ENCODE measurements at regions not wholly inside any gene's neighbourhood (a gene's known extent, or its start where the extent isn't known, plus 50 kb on each side); places are given as distances from the start of the nearest gene placed in this dataset.
A peak's percentile ranks its signal among the peaks of the same experiment; 100 is the strongest.

DNA sequence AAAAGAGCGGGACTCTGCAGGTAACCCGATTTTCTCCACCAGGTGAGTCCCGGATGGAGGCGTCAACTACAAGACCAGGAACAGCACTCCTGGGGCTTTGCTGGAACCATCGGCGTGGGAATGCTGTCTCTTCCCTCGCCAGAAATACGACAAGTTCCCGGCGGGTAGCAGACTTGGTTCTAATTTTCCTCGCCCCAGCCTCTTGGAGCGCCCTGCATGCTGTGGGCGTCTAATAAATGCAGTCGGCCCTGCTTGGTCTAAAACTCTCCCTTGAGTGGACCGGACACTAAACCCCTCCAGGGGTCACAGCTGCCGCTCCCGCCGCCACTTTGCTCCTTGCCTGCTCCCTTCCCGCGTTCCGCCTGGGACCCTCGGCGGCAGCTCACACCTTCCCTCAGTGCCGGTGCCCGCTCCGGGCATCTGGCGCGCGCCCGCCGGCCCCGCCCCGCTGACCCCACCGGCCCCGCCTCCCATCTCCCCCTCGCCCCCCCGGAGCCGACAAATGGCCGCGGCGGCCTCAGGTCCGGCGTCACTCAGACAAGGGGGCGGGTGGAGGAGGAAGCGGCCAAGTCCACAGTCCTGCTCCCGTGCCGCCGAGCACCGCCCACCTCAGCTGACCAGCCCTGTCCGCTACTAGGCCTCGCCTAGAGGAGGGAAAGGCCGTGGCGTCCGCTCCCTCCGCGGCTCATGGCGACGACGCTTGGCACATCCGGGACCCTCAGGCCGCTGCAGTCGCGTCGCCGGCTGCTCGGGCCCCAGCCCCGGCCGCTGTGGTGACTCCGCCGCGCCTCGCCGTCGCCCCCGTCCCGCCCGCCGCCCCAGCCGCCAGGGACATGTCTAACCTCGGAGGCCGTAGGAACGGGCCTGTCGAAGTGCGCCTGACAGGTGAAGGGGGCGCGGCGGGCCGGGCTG, 65.8 kb downstream of the KPNA2 start (continued):
- TF ChIP-seq ETS1 (CRISPR knock-in tag; IDR thresholded peaks at IDR 0.05) (peak; percentile 96; the same call in 1 of the 2 replicates), KAT2B (IDR thresholded peaks at IDR 0.05; ENCODE audit: borderline replicate concordance, low read depth, low read length) (no peak), NFE2L2 (IDR thresholded peaks at IDR 0.05; ENCODE audit: low read length) (no peak), ZSCAN30 (CRISPR knock-in tag; IDR thresholded peaks at IDR 0.05) (no peak), ZBTB3 (CRISPR knock-in tag; IDR thresholded peaks at IDR 0.05; ENCODE audit: borderline replicate concordance, low read depth) (peak; percentile 92; the same call in 1 of the 2 replicates), ZIK1 (CRISPR knock-in tag; IDR thresholded peaks at IDR 0.05; ENCODE audit: borderline replicate concordance, low read depth) (peak; percentile 99), ZNF468 (CRISPR knock-in tag; IDR thresholded peaks at IDR 0.05) (0 out of 2 replicates have a peak, but pooled peaks have one; percentile 84), LBX2 (CRISPR knock-in tag; IDR thresholded peaks at IDR 0.05; ENCODE audit: borderline replicate concordance) (peak; percentile 99), ZNF615 (CRISPR knock-in tag; IDR thresholded peaks at IDR 0.05; ENCODE audit: borderline replicate concordance) (no peak), PTBP1 (IDR thresholded peaks at IDR 0.05; ENCODE audit: low read depth, low read length, poor library complexity, severe bottlenecking) (peak; percentile 41), KLF13 (CRISPR knock-in tag; IDR thresholded peaks at IDR 0.05) (0 out of 2 replicates have a peak, but pooled peaks have one; percentile 64), KAT8 (CRISPR knock-in tag; IDR thresholded peaks at IDR 0.05) (peak; percentile 81), SMYD3 (CRISPR knock-in tag; IDR thresholded peaks at IDR 0.05) (no peak), TOPORS (CRISPR knock-in tag; IDR thresholded peaks at IDR 0.05) (peak; percentile 99), ATF7 (IDR thresholded peaks at IDR 0.05) (no peak), ATF7 (CRISPR knock-in tag; IDR thresholded peaks at IDR 0.05) (peak; percentile 77; the same call in 1 of the 2 replicates), ZKSCAN5 (CRISPR knock-in tag; IDR thresholded peaks at IDR 0.05) (0 out of 2 replicates have a peak, but pooled peaks have one; percentile 54), ZNF530 (CRISPR knock-in tag; IDR thresholded peaks at IDR 0.05; ENCODE audit: low read depth) (peak; percentile 91; the same call in 1 of the 2 replicates), RARG (CRISPR knock-in tag; IDR thresholded peaks at IDR 0.05; ENCODE audit: low read depth) (no peak; the same call in 1 of the 2 replicates), RXRB (CRISPR knock-in tag; IDR thresholded peaks at IDR 0.05; ENCODE audit: borderline replicate concordance) (peak; percentile 68)
- TF ChIP-seq, protein P1, sequence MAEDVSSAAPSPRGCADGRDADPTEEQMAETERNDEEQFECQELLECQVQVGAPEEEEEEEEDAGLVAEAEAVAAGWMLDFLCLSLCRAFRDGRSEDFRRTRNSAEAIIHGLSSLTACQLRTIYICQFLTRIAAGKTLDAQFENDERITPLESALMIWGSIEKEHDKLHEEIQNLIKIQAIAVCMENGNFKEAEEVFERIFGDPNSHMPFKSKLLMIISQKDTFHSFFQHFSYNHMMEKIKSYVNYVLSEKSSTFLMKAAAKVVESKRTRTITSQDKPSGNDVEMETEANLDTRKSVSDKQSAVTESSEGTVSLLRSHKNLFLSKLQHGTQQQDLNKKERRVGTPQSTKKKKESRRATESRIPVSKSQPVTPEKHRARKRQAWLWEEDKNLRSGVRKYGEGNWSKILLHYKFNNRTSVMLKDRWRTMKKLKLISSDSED (CRISPR knock-in tag; IDR thresholded peaks at IDR 0.05), result peak; percentile 94
- TF ChIP-seq, protein P2, sequence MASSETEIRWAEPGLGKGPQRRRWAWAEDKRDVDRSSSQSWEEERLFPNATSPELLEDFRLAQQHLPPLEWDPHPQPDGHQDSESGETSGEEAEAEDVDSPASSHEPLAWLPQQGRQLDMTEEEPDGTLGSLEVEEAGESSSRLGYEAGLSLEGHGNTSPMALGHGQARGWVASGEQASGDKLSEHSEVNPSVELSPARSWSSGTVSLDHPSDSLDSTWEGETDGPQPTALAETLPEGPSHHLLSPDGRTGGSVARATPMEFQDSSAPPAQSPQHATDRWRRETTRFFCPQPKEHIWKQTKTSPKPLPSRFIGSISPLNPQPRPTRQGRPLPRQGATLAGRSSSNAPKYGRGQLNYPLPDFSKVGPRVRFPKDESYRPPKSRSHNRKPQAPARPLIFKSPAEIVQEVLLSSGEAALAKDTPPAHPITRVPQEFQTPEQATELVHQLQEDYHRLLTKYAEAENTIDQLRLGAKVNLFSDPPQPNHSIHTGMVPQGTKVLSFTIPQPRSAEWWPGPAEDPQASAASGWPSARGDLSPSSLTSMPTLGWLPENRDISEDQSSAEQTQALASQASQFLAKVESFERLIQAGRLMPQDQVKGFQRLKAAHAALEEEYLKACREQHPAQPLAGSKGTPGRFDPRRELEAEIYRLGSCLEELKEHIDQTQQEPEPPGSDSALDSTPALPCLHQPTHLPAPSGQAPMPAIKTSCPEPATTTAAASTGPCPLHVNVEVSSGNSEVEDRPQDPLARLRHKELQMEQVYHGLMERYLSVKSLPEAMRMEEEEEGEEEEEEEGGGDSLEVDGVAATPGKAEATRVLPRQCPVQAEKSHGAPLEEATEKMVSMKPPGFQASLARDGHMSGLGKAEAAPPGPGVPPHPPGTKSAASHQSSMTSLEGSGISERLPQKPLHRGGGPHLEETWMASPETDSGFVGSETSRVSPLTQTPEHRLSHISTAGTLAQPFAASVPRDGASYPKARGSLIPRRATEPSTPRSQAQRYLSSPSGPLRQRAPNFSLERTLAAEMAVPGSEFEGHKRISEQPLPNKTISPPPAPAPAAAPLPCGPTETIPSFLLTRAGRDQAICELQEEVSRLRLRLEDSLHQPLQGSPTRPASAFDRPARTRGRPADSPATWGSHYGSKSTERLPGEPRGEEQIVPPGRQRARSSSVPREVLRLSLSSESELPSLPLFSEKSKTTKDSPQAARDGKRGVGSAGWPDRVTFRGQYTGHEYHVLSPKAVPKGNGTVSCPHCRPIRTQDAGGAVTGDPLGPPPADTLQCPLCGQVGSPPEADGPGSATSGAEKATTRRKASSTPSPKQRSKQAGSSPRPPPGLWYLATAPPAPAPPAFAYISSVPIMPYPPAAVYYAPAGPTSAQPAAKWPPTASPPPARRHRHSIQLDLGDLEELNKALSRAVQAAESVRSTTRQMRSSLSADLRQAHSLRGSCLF (CRISPR knock-in tag; IDR thresholded peaks at IDR 0.05; ENCODE audit: borderline replicate concordance), result peak; percentile 63; the same call in 1 of the 2 replicates

All from HepG2 (cell line).